CD4-positive, alpha-beta T cell treated with Interleukin-6 at 100 ng/mL for 8 hours (primary cell): ENCODE measurements at regions not wholly inside any gene's neighbourhood (a gene's known extent, or its start where the extent isn't known, plus 50 kb on each side); places are given as distances from the start of the nearest gene placed in this dataset.

Experiments
- DNase-seq: peaks from one replicate; pipeline ENCODE4 v3.0.0-alpha.2; 2020; ENCODE audit warnings: mixed read lengths, low spot score

DNA sequence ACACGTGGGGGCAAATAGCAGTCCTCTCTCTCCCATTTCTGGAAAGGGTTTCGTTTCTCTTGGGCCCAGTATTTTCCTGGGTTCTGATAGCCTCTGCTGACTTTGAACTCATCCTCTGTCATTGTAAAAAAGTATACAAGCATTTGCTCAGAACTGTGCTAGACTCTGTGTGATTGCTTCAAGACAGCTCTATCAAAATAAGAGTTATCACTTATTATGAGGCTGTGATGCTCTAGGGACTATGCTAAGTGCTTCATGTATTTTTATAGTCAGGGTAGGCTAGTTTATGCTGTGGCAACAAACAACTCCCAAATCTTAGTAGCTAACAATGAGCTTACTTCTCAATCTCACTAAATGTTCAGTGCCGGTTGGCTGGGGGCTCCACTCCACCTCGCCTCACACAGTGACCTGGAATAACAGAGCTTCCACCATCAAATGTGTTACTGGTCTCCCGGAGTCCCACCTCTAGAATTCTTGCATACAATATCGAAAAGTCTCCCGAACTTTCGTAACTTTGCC, 110.8 kb upstream of the CDC42EP3 start:
- DNase-seq = no peak

DNA sequence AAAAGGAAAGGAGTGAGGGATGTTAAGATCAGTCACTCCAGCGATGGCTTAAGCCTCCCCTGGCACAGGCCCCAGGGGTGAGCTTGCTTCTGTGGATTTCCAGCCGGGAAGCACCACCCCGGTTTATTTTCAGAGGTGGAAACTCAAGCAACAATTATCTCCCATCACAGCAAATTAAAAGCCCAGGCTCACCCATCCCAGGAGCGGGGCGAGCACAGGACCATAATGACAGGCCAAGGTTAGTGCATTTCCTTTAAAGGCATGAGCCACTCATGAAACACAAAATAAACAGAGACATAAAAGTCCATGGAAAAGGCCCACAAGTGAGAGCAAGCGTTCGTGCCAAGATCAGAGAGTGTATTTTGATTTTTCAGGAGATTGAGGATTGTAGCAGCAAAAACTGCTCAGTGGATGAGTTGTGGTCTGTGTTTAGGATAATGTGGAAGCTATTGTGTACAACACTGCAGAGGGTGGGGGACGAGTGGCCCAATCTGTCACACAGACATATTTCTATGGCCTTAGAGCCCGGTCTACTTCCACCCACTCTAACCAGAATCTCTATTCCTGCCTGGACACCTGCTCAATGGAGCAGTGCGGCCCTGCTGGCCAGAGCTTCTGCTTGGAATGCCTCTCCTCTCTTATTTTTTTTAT, 111.4 kb upstream of the CDC42EP3 start:
- DNase-seq = no peak

- no peak for DNase-seq
Measured at GRCh38 chr2:37783545-37783944, 112.1 kb upstream of the CDC42EP3 start.

- no peak for DNase-seq
Measured at GRCh38 chr2:37784071-37784758, 112.8 kb upstream of the CDC42EP3 start.

DNA sequence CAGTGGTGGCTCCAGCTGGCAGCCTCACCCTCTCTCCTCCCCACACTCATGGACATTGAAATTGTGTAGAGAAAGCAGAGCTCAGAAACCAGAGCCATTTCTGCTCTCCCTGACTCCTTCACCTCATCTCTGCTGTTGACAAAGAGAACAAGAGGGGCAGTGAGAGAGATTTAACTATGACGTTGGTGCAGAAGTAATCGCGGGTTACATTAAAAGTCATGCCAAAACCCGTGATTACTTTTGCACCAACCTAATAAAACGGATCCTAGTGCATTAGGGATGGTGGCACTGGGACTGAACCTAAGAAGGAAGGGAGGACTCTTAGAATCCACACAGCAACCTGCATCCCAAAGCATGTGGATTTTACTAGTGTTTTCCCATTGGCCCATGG, 113.3 kb upstream of the CDC42EP3 start:
- DNase-seq = no peak

DNA sequence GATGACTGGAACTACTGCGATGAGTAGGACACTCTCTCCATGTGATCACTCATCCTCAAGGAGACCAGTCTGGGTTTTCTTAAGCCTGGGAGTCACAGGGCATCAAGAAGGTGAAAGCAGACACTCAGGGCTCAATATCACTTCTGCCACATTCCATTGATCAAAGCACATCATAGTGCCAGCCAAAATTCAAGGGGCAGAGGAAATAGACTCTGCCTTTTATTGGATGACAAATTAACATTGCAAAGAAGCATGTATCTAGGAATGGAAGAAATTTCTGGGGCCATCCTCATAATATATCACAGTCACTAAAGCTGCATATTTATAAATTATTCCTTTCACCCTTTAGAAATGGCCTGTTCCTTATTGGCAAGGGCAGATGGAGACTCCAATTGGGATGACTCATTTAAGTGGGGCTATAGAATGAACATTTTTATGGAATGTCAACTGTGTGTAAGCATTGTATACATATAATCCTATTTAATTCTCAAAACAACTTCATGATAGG, 114.8 kb upstream of the CDC42EP3 start:
- no peak for DNase-seq

- DNase-seq = no peak
Measured at GRCh38 chr2:37786854-37787253, 115.4 kb upstream of the CDC42EP3 start.

GRCh38 chr2:37788602-37789209, 117.3 kb upstream of the CDC42EP3 start:
- DNase-seq = no peak

GRCh38 chr2:37790019-37790418, 118.6 kb upstream of the CDC42EP3 start:
- DNase-seq = no peak

DNA sequence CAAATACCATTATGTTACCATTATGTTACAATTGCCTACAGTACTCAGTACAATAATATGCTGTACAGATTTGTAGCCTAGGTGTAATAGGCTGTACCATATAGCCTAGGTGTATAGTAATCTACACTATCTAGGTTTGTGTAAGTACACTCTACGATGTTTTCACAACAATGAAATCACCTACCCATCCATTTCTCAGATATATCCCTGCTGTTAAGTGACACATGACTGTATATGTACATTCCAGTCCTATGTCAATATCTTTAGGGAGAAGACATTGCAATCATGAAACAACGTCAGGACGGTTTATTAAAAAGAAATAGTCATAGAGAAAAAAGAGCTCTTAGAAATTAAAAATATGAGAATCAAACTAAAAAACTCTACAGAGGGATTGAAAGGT, 119.0 kb upstream of the CDC42EP3 start:
- no peak for DNase-seq

DNA sequence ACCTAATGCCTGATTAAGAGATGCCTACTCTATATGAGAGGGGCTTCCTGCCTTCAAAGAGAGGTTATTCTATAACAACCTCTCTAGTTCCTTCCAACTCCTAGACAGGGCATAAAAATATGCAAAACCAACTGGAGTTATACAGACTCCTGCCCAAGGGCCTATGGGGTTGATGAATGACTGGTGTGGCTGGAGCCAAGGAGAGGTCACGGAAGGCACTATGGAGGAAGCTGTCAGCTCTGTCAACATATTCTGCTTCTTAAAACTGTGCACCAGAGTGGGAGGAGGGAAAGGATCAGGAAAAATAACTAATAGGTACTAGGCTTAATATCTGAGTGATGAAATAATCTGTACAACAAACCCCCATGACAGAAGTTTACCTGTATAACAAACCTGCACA, 120.9 kb upstream of the CDC42EP3 start:
- no peak for DNase-seq

- DNase-seq = no peak
Measured at GRCh38 chr2:37793004-37793403, 121.6 kb upstream of the CDC42EP3 start.

GRCh38 chr2:37794717-37795116, 123.3 kb upstream of the CDC42EP3 start:
- no peak for DNase-seq

DNA sequence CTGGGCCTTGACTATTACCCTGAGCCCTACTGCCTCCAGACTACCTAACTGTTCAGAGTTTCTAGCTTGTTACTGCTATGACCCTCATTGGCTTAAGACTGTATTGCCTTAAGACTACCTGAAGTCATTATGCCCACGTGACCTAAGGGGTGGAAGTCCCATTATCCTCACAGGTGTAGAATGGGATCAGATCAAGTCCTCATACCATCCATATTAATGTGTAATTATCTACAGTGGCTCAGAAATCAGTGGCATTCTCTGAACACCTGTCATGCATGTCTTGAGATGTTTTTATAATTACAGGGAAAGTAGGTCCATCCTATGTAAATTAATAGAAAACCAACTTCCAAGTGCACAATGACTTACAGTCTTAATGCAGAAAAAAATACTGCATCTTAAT, 124.0 kb upstream of the CDC42EP3 start:
- no peak for DNase-seq

GRCh38 chr2:37795938-37796337, 124.5 kb upstream of the CDC42EP3 start:
- DNase-seq = no peak

DNA sequence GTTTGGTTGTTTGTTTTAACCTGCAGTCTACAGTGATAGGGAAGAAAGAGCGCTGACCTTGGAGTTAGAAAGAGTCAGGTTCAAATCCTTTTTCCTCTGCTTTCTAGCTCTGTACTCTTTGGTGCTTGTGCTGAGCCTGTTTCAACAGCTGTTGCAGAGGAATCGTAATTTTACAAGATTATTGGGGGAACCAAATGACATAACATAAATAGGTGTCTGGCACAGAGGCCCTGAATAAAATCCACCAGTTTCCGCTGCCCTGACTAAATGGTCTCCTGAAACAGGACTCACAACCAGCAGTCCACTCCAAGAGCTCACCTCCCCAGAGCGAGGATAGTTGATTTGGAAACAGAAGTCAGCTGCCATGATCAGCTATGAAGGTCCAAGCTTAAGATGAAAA, 125.0 kb upstream of the CDC42EP3 start:
- DNase-seq = no peak

DNA sequence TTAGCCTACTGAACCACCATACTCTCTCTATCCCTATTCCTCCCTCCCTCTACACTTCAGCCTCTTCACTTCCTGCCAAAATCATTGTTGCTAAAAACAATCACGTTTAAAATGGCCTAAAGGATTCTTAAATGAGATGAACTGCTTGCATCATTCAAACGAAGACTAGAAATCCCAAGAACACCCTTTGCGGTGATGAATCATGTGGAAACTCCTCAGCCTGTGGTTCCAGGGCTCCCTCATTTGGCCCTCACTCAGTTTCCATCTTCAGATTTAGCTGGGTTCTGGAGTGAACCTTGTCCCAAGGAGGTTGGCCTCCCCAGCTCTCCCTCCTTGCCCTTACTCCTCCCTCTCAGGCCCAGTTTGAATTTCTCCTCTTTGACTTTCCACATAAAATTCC, 125.6 kb upstream of the CDC42EP3 start:
- no peak for DNase-seq

DNA sequence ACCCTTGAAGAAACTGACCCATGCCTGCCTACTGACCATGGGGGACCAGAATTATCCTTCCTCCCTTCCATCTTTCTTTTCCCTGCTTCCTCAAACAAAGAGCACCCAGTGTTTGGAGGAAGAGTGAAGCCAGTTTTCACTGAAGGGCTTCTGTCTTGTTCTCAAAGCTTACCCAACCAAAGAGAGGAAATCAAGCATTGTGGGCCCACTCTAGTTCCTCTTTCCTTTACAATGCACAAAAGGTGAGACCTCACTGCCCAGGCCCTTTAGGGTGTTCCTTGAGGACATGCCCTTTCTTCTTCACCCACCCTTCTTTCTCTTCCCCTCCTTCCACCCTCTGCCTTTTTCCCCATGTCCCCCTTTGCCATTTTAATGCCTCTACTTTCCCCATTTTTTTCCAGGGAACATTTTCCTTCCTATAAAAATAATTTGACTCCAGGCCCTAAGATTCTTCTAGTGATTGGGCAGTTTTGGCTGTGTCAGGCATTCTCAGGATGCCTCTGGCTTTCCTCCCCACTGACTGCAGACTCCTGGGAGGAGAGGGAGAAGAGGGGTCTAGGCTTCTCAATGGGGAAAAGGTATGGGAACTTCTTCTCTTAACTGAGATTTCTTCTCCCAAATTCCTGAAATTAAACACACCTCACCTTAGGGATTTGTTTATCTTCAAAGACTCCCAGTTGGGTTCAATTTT, 126.6 kb upstream of the RMDN2 start:
- no peak for DNase-seq

- DNase-seq = no peak
Measured at GRCh38 chr2:37800176-37800858, 124.8 kb upstream of the RMDN2 start.

GRCh38 chr2:37802211-37802752, 122.8 kb upstream of the RMDN2 start:
- DNase-seq = no peak

DNA sequence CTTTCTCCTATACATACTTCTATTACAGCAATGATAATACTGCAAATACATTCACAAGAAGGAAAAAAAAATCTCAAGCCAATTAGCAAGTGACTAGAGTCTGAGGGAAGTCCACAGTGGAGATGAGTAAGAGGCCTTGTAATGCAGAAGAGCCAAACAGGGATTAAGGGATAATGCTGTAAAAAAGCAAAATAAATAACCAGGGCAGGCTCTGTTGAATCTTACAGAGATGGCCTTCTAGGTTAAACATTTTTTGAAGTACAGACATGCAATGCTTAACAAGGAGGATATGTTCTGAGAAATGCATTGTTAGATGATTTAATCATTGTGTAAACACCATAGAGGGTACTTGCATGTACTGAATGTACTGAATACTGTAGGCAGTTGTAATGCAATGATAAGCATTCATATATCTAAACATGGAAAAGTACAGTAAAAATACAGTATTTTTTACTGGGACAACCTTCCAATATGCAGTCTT, 122.1 kb upstream of the RMDN2 start:
- DNase-seq = no peak
